ENCODE measurements at regions not wholly inside any gene's neighbourhood (a gene's known extent, or its start where the extent isn't known, plus 50 kb on each side); places are given as distances from the start of the nearest gene placed in this dataset.
A peak's percentile ranks its signal among the peaks of the same experiment; 100 is the strongest.

DNA sequence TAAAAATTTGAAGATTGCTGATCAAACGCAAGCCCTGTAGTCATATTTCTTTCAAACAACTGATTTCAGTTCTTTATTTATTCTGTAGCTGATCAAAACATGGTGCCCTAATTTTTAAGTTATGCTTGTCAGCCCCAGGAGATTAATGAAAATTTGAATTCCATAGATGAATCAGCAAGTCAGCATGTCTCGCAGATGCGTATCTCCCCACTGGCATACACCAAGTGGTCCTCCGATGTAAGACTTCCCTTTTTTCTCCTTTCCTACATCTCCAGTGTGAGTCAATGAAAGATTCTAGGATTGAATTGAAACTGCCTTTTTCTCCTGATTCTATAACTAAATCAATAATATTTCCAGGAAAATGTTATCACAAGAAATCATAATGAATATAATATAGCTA is 539.6 kb upstream of the NOX3 start (continued):
- TF ChIP-seq CREB1 (CRISPR knock-in tag; IDR thresholded peaks at IDR 0.05; ENCODE audit: low read depth): no peak

DNA sequence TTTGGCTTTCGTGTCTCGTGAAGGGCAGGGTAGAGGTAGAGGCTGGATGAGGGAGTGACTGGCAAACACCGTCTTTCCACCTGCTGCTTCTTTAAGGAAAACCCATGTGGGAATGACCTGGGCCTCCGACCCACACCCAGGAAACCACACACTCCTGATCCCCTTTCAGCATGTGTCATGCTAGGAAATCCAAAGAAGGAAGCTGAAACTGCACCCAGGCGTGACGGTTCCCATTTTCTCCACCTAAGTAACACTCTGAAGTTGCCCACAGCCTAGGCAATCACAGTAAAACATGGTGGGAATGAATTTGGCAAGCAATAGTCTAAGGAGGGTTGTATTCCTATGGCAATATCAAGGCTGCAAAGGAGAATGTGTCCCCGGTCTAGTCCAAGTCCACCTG is 538.4 kb upstream of the NOX3 start:
- H3K4me3 ChIP-seq: no peak overlapping the region
- no peaks in the 10 kb centered on the region for H3F3A ChIP-seq (replicated peaks; ENCODE audit: low read depth)
- 0 out of 2 replicates have a peak overlapping the region, but pooled peaks have one; percentile 43 for H2AFZ ChIP-seq
- no peaks in the 10 kb centered on the region for H3K4me1 ChIP-seq (ENCODE audit: insufficient read depth)
- H3K27ac ChIP-seq (ENCODE audit: low read depth): no peak overlapping the region
- TF ChIP-seq JUNB (IDR thresholded peaks at IDR 0.05; ENCODE audit: unreplicated experiment) (no peak), POLR2AphosphoS5 (IDR thresholded peaks at IDR 0.05; ENCODE audit: low read depth) (no peak), REST (IDR thresholded peaks at IDR 0.05; ENCODE audit: unreplicated experiment) (no peak), EZH2 (IDR thresholded peaks at IDR 0.05; ENCODE audit: low read depth, unreplicated experiment) (no peak), NANOG (IDR thresholded peaks at IDR 0.05; ENCODE audit: borderline replicate concordance) (no peak), STAT1 (IDR thresholded peaks at IDR 0.05; ENCODE audit: unreplicated experiment) (no peak), CREB1 (CRISPR knock-in tag; IDR thresholded peaks at IDR 0.05; ENCODE audit: low read depth) (no peak), EZH2phosphoT487 (IDR thresholded peaks at IDR 0.05; ENCODE audit: unreplicated experiment) (no peak), ZNF114 (CRISPR knock-in tag; IDR thresholded peaks at IDR 0.05) (no peak), ZNF331 (CRISPR knock-in tag; IDR thresholded peaks at IDR 0.05; ENCODE audit: low read depth) (no peak)
- TF ChIP-seq, protein P1, sequence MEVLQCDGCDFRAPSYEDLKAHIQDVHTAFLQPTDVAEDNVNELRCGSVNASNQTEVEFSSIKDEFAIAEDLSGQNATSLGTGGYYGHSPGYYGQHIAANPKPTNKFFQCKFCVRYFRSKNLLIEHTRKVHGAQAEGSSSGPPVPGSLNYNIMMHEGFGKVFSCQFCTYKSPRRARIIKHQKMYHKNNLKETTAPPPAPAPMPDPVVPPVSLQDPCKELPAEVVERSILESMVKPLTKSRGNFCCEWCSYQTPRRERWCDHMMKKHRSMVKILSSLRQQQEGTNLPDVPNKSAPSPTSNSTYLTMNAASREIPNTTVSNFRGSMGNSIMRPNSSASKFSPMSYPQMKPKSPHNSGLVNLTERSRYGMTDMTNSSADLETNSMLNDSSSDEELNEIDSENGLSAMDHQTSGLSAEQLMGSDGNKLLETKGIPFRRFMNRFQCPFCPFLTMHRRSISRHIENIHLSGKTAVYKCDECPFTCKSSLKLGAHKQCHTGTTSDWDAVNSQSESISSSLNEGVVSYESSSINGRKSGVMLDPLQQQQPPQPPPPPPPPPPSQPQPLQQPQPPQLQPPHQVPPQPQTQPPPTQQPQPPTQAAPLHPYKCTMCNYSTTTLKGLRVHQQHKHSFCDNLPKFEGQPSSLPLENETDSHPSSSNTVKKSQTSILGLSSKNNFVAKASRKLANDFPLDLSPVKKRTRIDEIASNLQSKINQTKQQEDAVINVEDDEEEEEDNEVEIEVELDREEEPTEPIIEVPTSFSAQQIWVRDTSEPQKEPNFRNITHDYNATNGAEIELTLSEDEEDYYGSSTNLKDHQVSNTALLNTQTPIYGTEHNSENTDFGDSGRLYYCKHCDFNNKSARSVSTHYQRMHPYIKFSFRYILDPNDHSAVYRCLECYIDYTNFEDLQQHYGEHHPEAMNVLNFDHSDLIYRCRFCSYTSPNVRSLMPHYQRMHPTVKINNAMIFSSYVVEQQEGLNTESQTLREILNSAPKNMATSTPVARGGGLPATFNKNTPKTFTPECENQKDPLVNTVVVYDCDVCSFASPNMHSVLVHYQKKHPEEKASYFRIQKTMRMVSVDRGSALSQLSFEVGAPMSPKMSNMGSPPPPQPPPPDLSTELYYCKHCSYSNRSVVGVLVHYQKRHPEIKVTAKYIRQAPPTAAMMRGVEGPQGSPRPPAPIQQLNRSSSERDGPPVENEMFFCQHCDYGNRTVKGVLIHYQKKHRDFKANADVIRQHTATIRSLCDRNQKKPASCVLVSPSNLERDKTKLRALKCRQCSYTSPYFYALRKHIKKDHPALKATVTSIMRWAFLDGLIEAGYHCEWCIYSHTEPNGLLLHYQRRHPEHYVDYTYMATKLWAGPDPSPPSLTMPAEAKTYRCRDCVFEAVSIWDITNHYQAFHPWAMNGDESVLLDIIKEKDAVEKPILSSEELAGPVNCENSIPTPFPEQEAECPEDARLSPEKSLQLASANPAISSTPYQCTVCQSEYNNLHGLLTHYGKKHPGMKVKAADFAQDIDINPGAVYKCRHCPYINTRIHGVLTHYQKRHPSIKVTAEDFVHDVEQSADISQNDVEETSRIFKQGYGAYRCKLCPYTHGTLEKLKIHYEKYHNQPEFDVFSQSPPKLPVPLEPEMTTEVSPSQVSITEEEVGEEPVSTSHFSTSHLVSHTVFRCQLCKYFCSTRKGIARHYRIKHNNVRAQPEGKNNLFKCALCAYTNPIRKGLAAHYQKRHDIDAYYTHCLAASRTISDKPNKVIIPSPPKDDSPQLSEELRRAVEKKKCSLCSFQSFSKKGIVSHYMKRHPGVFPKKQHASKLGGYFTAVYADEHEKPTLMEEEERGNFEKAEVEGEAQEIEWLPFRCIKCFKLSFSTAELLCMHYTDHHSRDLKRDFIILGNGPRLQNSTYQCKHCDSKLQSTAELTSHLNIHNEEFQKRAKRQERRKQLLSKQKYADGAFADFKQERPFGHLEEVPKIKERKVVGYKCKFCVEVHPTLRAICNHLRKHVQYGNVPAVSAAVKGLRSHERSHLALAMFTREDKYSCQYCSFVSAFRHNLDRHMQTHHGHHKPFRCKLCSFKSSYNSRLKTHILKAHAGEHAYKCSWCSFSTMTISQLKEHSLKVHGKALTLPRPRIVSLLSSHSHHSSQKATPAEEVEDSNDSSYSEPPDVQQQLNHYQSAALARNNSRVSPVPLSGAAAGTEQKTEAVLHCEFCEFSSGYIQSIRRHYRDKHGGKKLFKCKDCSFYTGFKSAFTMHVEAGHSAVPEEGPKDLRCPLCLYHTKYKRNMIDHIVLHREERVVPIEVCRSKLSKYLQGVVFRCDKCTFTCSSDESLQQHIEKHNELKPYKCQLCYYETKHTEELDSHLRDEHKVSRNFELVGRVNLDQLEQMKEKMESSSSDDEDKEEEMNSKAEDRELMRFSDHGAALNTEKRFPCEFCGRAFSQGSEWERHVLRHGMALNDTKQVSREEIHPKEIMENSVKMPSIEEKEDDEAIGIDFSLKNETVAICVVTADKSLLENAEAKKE (CRISPR knock-in tag; IDR thresholded peaks at IDR 0.05): no peak
- TF ChIP-seq, protein P2, sequence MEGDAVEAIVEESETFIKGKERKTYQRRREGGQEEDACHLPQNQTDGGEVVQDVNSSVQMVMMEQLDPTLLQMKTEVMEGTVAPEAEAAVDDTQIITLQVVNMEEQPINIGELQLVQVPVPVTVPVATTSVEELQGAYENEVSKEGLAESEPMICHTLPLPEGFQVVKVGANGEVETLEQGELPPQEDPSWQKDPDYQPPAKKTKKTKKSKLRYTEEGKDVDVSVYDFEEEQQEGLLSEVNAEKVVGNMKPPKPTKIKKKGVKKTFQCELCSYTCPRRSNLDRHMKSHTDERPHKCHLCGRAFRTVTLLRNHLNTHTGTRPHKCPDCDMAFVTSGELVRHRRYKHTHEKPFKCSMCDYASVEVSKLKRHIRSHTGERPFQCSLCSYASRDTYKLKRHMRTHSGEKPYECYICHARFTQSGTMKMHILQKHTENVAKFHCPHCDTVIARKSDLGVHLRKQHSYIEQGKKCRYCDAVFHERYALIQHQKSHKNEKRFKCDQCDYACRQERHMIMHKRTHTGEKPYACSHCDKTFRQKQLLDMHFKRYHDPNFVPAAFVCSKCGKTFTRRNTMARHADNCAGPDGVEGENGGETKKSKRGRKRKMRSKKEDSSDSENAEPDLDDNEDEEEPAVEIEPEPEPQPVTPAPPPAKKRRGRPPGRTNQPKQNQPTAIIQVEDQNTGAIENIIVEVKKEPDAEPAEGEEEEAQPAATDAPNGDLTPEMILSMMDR (conservative IDR thresholded peaks at IDR 0.05; ENCODE audit: low read depth in 2 of 2): no peak
- H3K27me3 ChIP-seq (ENCODE audit: insufficient read depth): no peaks in the 10 kb centered on the region
- Mint-ChIP-seq H3K4me1 (no peaks in the 10 kb centered on the region), H3K9me3 (peaks cover 3% of the 10 kb centered on the region; the same call in 2 of the 3 replicates), H3K27me3 (ENCODE audit: insufficient read depth, low read depth, poor library complexity) (no peaks in the 10 kb centered on the region), H3K27ac (peak overlapping the region; percentile 36; the same call in 1 of the 2 replicates), H3K4me3 (no peak overlapping the region), H3K36me3 (ENCODE audit: low read depth) (peaks cover 3% of the 10 kb centered on the region; the same call in 1 of the 3 replicates)
- ATAC-seq (no peak), DNase-seq (ENCODE audit: low spot score) (no peak)
- no peak overlapping the region for H3K4me2 ChIP-seq
- H4K20me1 ChIP-seq (replicated peaks; ENCODE audit: insufficient read depth): no peaks in the 10 kb centered on the region
- no peaks in the 10 kb centered on the region for H3K79me2 ChIP-seq (replicated peaks; ENCODE audit: insufficient read depth)
- 0 out of 2 replicates have a peak, but pooled peaks cover 3% of the 10 kb centered on the region for H3K9me2 ChIP-seq (ENCODE audit: insufficient read depth)
- peaks cover 2% of the 10 kb centered on the region; the same call in 1 of the 2 replicates for H3K36me3 ChIP-seq (ENCODE audit: insufficient read depth)

Measured in GM23338 (cell line).